ENCODE measurements at regions not wholly inside any gene's neighbourhood (a gene's known extent, or its start where the extent isn't known, plus 50 kb on each side); places are given as distances from the start of the nearest gene placed in this dataset.

DNA sequence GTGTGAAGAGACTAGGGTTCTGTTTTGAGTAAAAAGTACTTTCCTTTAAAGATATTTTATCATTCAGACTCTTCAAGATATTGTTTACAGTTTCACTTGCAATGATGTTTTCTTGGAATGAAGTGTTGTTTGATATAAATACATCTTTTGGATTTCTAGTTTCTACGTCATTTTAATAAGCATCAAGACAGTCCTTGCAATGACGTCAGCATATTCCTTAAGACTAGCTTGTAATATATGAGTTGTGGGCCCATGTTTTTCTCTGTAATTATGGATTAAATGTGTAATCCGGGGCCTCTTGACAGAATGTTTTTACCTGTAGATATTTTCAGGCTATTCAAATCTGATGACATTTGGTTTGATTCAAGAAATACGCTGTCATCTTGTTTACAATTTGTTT, 66.1 kb downstream of the RBMX2 start:
- no peak for TF ChIP-seq POLR2A (IDR thresholded peaks at IDR 0.05)
- TF ChIP-seq, protein P1, sequence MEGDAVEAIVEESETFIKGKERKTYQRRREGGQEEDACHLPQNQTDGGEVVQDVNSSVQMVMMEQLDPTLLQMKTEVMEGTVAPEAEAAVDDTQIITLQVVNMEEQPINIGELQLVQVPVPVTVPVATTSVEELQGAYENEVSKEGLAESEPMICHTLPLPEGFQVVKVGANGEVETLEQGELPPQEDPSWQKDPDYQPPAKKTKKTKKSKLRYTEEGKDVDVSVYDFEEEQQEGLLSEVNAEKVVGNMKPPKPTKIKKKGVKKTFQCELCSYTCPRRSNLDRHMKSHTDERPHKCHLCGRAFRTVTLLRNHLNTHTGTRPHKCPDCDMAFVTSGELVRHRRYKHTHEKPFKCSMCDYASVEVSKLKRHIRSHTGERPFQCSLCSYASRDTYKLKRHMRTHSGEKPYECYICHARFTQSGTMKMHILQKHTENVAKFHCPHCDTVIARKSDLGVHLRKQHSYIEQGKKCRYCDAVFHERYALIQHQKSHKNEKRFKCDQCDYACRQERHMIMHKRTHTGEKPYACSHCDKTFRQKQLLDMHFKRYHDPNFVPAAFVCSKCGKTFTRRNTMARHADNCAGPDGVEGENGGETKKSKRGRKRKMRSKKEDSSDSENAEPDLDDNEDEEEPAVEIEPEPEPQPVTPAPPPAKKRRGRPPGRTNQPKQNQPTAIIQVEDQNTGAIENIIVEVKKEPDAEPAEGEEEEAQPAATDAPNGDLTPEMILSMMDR (IDR thresholded peaks at IDR 0.05): no peak

All from heart left ventricle (tissue), 13 donors.